K562 (cell line): ENCODE measurements at regions not wholly inside any gene's neighbourhood (a gene's known extent, or its start where the extent isn't known, plus 50 kb on each side); places are given as distances from the start of the nearest gene placed in this dataset.

Experiments used
- ATAC-seq: fragments of 200-7000 bp; cut with Tn5 transposase; 3 replicates; pipeline ENCODE4 v1.9.1; 2020; ENCODE audit warnings: moderate library complexity
- BruUV-seq: library from RNA; stranded (reverse); fragments of 400-500 nt; replicated peaks from 2 replicates; lab custom pipeline; 2021; lab: Mats Ljungman, UMichigan
- CTCF ChIA-PET: fragments of 300-600 bp; formaldehyde crosslinking; extraction: SDS; loops from one replicate; lab custom pipeline; 2021; ENCODE audit warnings: low intra/inter-chr PET ratio; lab: Yijun Ruan, JAX
- POLR2A ChIA-PET: fragments of 300-600, 350-650 bp; sonication (Branson Sonifier 250); formaldehyde crosslinking; extraction: SDS; loops from one replicate; lab custom pipeline; 2021; ENCODE audit warnings: antibody characterized with exemption, inconsistent platforms; lab: Yijun Ruan, JAX
- DNase-seq, 4 experiments: peaks; one replicate each; pipeline versions ENCODE4 v3.0.0 to v3.0.0-alpha.2; 2011 to 2018; ENCODE audit warnings: low spot score in 3 of 4, mixed read lengths in 3 of 4; ENCODE audit errors: extremely low read depth in 1 of 4
- FAIRE-seq: peaks from 2 replicates; lab custom pipeline; 2011; peaks lifted over from hg19 to GRCh38; lab: Jason Lieb, UNC
- H2AFZ ChIP-seq: 2 replicates; pipeline ENCODE4 v1.6.0; 2011; ENCODE audit warnings: low read depth, low read length, control low read depth, inconsistent platforms
- H3K27ac ChIP-seq: fragments of 200-600 bp; 3 replicates; pipeline ENCODE4 v1.8.0; 2011; ENCODE audit warnings: low read depth, mild to moderate bottlenecking, control low read depth, inconsistent platforms, low read length, moderate library complexity, mixed read lengths; ENCODE audit errors: extremely low read depth
- H3K27me3 ChIP-seq, 2 experiments: fragments of 300-600 bp in 1 of 2; 2 replicates in 1 of 2; 3 replicates in 1 of 2; pipeline versions ENCODE4 v1.6.0 to v1.8.0; 2011; ENCODE audit warnings: inconsistent platforms in 2 of 2, low read length in 2 of 2, mild to moderate bottlenecking in 1 of 2, mixed read lengths in 1 of 2, moderate library complexity in 1 of 2; ENCODE audit not compliant: control insufficient read depth in 2 of 2, insufficient read depth in 2 of 2
- H3K36me3 ChIP-seq: fragments of 300-600 bp; 3 replicates; pipeline ENCODE4 v1.8.0; 2011; ENCODE audit warnings: mild to moderate bottlenecking, low read length, inconsistent platforms; ENCODE audit not compliant: control insufficient read depth, insufficient read depth
- H3K4me1 ChIP-seq, 2 experiments: fragments of 200-600 bp in 1 of 2; replicated peaks in 1 of 2; 2 replicates in 1 of 2; 3 replicates in 1 of 2; pipeline versions ENCODE4 v1.5.1 to v1.8.0; 2011; ENCODE audit warnings: inconsistent platforms in 2 of 2, low read length in 2 of 2, mild to moderate bottlenecking in 1 of 2, mixed read lengths in 1 of 2, moderate library complexity in 1 of 2; ENCODE audit not compliant: control insufficient read depth in 2 of 2, insufficient read depth in 2 of 2
- H3K4me2 ChIP-seq: 2 replicates; pipeline ENCODE4 v1.6.1; 2011; ENCODE audit warnings: low read length, control low read depth, inconsistent platforms, mixed read lengths; ENCODE audit not compliant: insufficient read depth
- H3K4me3 ChIP-seq: fragments of 200-600 bp; sonication (generic), shearing (Covaris generic); 2 replicates; pipeline ENCODE4 v1.5.1; 2016; ENCODE audit warnings: control low read depth, inconsistent platforms
- H3K79me2 ChIP-seq: fragments of 200-600 bp; 3 replicates; pipeline ENCODE4 v1.8.0; 2011; ENCODE audit warnings: low read length, inconsistent platforms; ENCODE audit not compliant: control insufficient read depth, insufficient read depth
- H3K9ac ChIP-seq, 2 experiments: 2 replicates each; pipeline versions ENCODE4 v1.6.0 to v1.6.1; 2011; ENCODE audit warnings: low read depth in 2 of 2, low read length in 2 of 2, control low read depth in 1 of 2, inconsistent platforms in 1 of 2, mild to moderate bottlenecking in 1 of 2, mixed read lengths in 1 of 2; ENCODE audit not compliant: insufficient read depth in 1 of 2
- H3K9me1 ChIP-seq: one replicate; pipeline ENCODE4 v1.6.0; 2011; ENCODE audit warnings: inconsistent platforms, mild to moderate bottlenecking, low read length, moderate library complexity; ENCODE audit not compliant: control insufficient read depth, insufficient read depth
- H3K9me3 ChIP-seq: replicated peaks from 2 replicates; pipeline ENCODE4 v1.5.1; 2011; ENCODE audit warnings: low read depth, low read length, inconsistent platforms; ENCODE audit not compliant: control insufficient read depth, insufficient read depth
- H4K20me1 ChIP-seq: replicated peaks from 2 replicates; pipeline ENCODE4 v1.6.1; 2011; ENCODE audit warnings: low read length, inconsistent platforms, mixed read lengths; ENCODE audit not compliant: control insufficient read depth, insufficient read depth
- C11orf30 ChIP-seq: fragments of 450-650 bp; IDR thresholded peaks from 2 replicates; pipeline ENCODE4 v1.6.1; 2016; ENCODE audit warnings: low read depth, mild to moderate bottlenecking
- E2F6 ChIP-seq, 2 experiments: IDR thresholded peaks; 2 replicates each; pipeline ENCODE4 v1.6.1; 2011; ENCODE audit warnings: borderline replicate concordance in 1 of 2, control low read depth in 1 of 2, low read depth in 1 of 2, low read length in 1 of 2, mild to moderate bottlenecking in 1 of 2, mixed read lengths in 1 of 2, moderate library complexity in 1 of 2; ENCODE audit not compliant: insufficient read depth in 1 of 2, insufficient read length in 1 of 2, poor library complexity in 1 of 2, severe bottlenecking in 1 of 2; ENCODE audit errors: extremely low read depth in 1 of 2
- HDAC8 ChIP-seq: fragments of 450-650 bp; IDR thresholded peaks from 2 replicates; pipeline ENCODE4 v1.6.1; 2016; ENCODE audit warnings: mild to moderate bottlenecking, missing genetic modification characterization, moderate library complexity, missing compliant biosample characterization
- HMG20A ChIP-seq: fragments of 450-650 bp; formaldehyde crosslinking; conservative IDR thresholded peaks from 2 replicates; pipeline ENCODE4 v1.4.0; 2020; ENCODE audit warnings: mild to moderate bottlenecking, mixed read lengths
- HMGXB4 ChIP-seq: sonication (generic); formaldehyde crosslinking; IDR thresholded peaks from 2 replicates; pipeline ENCODE4 v1.8.1; 2023; ENCODE audit warnings: mild to moderate bottlenecking, missing genetic modification reagents
- MAFG ChIP-seq: fragments of 450-650 bp; conservative IDR thresholded peaks from 2 replicates; pipeline ENCODE4 v1.6.1; 2016; ENCODE audit warnings: missing genetic modification characterization, missing compliant biosample characterization
- MITF ChIP-seq: IDR thresholded peaks from 2 replicates; pipeline ENCODE4 v1.6.1; 2014; ENCODE audit warnings: antibody characterized with exemption
- SAP30 ChIP-seq: fragments of 200-600 bp; sonication (generic); IDR thresholded peaks from 2 replicates; pipeline ENCODE4 v1.6.1; 2012; ENCODE audit warnings: borderline replicate concordance, low read depth, mild to moderate bottlenecking, moderate library complexity, low read length, control low read depth, inconsistent platforms; ENCODE audit not compliant: insufficient read depth, poor library complexity, severe bottlenecking
- ZFP30 ChIP-seq: fragments of 250-450 bp; sonication (Bioruptor Pico); IDR thresholded peaks from 2 replicates; pipeline ENCODE4 v1.8.0; 2022; ENCODE audit warnings: moderate library complexity, mild to moderate bottlenecking, inconsistent platforms, borderline replicate concordance
- WGBS: fragments of 100-300 bp; shearing (Covaris generic); methylation state at CpG from one replicate; pipeline ENCODE4 v1.1.6; 2016; ENCODE audit warnings: low coverage, mixed read lengths; ENCODE audit not compliant: insufficient coverage; ENCODE audit errors: missing lambda C conversion rate; 5-methylcytosine and 5-hydroxymethylcytosine counted together
- in situ Hi-C: fragments of 300-500 bp; cut with MboI; formaldehyde crosslinking; loops from 4 replicates; pipeline ENCODE4 v1.15.0; 2018; ENCODE audit warnings: inconsistent platforms, mixed read lengths
- intact Hi-C: fragments of 100-400 bp; cut with micrococcal nuclease; formaldehyde crosslinking; loops from 2 replicates; pipeline ENCODE4 v1.14.2; 2022

GRCh38 chr7:54881816-54882520 lies 123.0 kb upstream of the SEC61G start (continued):
- no peak for TF ChIP-seq E2F6 (IDR thresholded peaks at IDR 0.05; ENCODE audit: borderline replicate concordance in 1 of 2, extremely low read depth in 1 of 2, insufficient read depth in 1 of 2, insufficient read length in 1 of 2, low read depth in 1 of 2, low read length in 1 of 2, poor library complexity in 1 of 2, severe bottlenecking in 1 of 2)

- POLR2A ChIA-PET = no interaction called here
- CTCF ChIA-PET = no interaction called here
- H3K4me3 ChIP-seq = no peak overlapping the region
- TF ChIP-seq C11orf30 (no peak), HMGXB4 (CRISPR knock-in tag) (no peak), MAFG (tag) (no peak), SAP30 (no peak), ZFP30 (CRISPR knock-in tag) (no peak), HMG20A (CRISPR knock-in tag) (no peak), MITF (no peak), HDAC8 (no peak)
- 0% methylated on average over 1 of the region's 1 CpG for WGBS
- no peak overlapping the region for H3K4me2 ChIP-seq
- no peaks in the 10 kb centered on the region for H3K27me3 ChIP-seq
- no peaks in the 10 kb centered on the region for H3K9me3 ChIP-seq
- ATAC-seq (no peak), DNase-seq (no peak), FAIRE-seq (no peak)
- no peaks in the 10 kb centered on the region for H3K79me2 ChIP-seq
- H3K36me3 ChIP-seq = no peaks in the 10 kb centered on the region
- intact Hi-C loops = no loop called here
- no TSS peak for BruUV-seq
- H3K9me1 ChIP-seq = no peaks in the 10 kb centered on the region
- no peak overlapping the region for H2AFZ ChIP-seq
- no peaks in the 10 kb centered on the region for H3K4me1 ChIP-seq
- H3K9ac ChIP-seq = no peak overlapping the region
- in situ Hi-C loops = no loop called here
- no peaks in the 10 kb centered on the region for H4K20me1 ChIP-seq
- H3K27ac ChIP-seq = no peak overlapping the region
Measured at GRCh38 chr7:54882694-54883093, 123.7 kb upstream of the SEC61G start.
